HG03108 (cell line): ENCODE measurements at regions not wholly inside any gene's neighbourhood (a gene's known extent, or its start where the extent isn't known, plus 50 kb on each side); places are given as distances from the start of the nearest gene placed in this dataset.

ENCODE experiments used
- ATAC-seq: cut with Tn5 transposase; IDR thresholded peaks from one replicate; pipeline ENCODE4 v1.9.1; 2021; ENCODE audit warnings: moderate library complexity; ENCODE audit not compliant: unreplicated experiment

DNA sequence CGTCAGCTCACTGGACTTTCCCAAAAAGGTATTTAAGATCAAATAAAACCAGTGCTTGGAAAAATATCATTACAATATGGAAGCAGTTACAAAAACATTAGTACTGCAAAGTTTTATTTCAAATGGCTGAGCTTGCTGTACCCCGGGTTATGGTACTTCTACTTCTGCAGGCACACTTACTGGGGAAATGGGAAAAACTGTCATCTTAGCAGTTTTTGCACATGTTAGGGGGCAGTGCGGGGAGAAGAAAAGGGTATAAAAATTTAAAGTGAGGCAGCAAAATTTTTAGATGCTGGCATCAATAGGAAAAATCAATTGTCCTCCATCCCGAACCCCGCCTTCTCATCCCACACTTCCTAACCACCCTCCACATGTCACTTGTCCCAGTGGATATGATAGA lies 133.4 kb downstream of the ATG4C start:
- no peak for ATAC-seq

DNA sequence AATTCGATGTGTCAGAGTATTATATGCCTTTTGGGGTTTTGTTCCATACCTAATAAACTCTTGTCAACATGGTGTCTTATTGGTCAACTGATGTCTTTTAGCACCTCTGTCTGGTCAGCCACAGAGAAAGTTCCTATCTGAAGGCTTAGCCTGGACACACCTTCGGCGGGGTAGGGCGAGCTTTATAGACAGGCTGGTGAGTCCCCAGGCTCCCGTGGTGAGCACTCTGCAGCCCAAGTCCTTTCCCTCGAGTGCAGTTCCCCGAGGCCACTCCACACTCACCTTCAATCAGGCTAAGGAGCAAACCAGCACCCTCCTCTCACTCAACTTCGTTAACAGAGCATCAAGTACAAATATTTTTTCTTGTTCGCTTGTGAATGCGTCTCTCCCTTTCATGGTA lies 133.9 kb downstream of the ATG4C start:
- ATAC-seq: no peak

DNA sequence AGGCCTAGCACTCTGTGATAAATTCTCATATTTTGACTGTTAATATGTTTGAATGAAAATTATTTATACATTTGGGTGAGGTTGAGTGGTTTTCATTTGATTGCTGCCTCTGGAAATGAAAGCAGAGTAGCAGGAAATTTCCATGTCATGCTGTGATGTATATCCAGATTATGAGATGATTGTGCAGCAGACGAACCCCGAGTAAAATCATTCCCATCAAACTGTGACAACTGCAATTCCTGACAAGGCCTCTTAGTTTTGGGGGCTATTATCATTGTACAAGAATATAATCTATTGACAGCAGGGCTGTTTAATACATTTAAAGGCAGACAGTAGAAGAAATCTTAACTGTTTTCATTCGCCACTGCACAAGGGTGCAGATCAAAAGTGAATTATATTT lies 134.8 kb downstream of the ATG4C start:
- ATAC-seq: no peak

DNA sequence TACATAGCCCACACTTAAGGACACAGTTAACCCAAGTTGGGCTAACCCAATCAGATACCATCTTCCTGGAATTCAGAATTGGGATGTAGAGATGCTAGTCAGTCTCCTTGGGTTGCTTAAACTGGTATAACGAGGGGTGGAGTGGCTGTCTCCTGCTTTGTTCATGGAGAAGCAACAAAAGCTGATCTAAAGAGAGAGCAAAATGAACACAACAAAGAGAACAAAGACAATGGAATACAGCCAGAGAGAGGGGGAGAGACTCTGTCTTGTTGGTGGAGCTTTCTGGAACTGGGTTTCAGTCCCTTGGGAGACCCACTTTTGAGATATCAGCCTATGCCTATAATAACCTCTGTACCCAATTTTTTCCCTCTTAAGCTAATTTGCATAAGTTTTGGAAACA lies 138.1 kb downstream of the ATG4C start:
- no peak for ATAC-seq

DNA sequence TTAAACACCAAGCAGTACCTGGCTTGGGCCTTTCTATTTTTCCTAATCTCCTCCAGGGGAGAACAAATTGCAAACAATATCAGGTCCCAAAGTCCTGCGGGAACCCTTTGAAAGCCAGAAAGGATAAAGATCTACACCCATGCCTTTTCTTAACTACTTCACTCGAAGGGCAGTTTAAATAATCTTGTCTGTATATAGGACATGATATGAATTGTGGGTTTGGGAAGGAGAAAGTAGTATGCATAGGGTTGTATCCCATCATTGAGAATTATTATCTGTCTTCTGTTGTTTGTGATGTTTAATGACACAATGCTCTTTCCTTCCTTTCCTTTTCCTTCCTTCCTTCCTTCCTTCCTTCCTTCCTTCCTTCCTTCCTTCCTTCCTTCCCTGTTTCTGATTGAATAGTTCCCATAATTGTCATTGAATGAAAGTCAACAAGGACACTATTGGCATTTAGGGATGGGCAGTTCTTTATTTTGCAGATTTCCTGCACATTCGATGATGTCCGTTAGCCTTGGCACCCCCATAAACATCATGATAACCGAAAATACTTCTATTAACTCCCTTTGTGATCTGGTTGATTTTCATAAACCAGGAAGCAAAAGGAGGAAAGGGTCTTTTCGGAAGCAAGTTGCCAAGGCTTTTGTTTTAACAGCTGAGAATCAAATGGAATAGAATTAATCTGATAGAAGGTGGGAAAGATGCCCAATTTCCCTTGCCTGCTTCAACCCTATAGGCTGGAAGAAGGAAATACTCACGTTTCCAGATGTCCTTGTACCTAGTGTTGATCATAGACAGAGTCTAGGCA lies 141.3 kb downstream of the ATG4C start:
- ATAC-seq: no peak

DNA sequence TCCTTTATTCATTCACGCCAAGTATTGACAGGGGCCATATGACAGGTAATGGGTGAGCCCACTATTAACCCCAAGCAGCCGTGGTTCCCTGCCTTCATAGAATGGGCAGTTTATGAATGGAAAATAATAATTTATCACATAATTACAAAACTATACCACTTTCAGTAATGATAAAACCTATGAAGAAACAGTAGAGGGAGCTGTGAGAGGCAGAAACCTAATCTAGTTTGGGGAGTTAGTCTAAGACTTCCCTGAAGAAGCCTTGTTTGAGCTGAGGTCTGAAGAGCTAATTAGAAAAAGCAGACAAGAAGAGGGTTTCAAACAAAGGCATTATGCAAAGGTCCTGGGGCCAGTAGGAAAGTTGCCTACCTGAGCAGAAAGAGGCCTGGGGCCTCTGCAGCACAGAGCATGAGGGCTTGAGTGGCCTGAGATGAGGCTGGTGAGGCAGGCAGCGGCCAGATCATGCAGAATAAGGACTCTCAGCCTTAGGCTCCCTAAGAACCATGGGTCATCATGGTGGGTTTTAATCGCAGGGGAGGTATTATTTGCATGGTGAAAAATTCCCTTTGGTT lies 142.8 kb downstream of the ATG4C start:
- ATAC-seq: no peak

DNA sequence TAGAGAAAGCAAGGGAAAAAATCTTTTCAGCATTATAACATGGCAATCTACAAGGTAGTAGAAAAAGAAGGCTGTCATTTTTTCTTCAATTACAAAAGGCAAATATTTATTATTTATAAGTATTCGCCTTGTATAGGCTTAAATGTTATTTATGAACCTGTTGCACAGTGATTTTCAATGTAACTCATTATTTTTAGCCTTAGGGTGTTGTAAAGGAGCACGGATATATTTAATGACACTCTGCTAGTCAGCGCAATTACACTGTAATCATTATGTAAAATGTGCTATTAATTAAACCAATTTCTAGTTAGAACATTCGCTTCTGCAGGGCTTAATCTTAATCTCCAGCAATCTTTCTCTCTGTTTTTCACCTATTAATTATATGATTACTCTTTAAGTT lies 145.0 kb downstream of the ATG4C start:
- no peak for ATAC-seq

DNA sequence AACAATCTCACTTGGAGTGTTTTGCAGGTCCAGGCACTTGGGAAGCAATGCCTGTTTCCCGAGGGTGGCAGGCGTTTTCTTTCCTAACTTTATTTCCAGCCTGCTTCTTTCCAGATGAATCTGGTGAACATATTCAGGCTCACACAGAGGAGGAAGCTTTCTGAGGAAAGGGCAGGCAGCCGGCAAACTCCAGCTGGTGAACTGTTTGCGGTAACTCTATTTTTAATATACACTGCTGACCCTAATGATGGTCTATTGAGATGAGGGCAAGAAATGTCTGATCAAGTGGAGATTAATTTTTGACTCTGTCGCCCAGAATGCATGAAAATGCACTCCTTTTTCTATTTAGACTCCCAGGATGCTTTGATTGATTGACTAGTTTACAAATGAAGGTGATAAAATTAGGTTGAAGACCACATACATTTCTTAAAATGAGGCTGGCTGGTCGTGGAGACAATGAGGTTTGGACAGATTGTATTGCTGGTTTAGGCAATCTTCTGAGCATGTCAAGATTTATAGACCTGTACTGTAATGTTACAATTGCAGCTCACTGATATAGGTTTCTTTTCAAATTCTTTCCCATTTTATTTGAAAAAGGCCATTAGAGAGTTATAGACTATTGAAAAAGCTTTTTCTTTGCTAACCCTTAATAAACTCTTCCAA lies 153.8 kb downstream of the ATG4C start:
- ATAC-seq: no peak

DNA sequence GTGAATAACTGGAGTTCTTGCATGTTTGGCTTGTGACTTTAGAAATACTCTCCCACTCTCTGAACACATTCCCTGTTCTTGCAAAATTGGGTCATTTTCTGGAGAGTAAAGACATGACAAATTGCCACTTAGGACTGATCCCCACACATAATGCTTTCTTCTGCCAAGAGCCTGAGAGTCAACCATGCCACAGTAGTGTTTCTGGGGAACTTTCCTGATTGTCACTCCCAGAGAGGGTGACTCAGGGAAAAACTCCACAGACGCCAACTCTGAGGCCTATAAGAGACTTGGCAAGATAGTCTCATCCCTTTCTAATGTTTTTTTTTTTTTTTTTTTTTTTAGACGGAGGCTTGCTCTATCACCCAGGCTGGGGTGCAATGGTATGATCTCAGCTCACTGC lies 157.8 kb downstream of the ATG4C start:
- no peak for ATAC-seq

DNA sequence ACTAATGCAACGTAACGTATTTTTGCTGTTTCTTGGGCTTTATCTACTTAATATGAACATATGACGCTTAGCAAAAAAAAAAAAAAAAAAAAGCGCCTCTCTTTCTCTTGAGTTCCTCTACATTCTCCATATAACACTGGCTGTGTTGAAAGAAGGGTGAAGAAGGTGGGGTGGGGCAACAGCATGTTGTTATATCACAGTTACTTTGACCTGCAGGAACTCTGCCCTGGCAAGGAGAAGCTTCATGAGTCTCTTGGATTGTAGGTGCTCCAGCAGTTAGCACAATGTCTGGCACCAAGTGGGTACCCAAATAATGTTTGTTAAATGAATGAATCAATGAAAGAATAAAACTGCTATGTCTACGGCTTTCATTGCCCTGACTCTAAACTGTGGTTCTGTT lies 162.6 kb downstream of the ATG4C start:
- ATAC-seq: no peak

DNA sequence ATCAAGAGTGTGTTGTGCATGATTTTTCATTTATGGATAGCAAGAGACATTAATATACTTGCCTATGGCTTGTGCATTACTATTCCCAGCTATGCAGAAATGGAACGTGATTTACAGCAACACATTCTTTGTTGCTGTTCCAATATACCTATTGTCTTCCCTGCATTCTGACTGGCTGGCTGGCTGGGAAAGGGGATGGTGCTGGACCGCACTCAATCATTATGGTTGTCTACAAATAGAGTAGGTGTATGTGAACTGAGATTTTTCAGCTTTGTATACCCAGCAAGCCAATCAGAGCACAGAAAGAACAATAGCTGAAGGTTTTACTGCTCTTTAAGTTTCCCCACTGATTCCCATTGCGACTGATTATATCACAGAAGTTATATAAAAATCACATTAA lies 167.5 kb downstream of the ATG4C start:
- ATAC-seq: no peak

DNA sequence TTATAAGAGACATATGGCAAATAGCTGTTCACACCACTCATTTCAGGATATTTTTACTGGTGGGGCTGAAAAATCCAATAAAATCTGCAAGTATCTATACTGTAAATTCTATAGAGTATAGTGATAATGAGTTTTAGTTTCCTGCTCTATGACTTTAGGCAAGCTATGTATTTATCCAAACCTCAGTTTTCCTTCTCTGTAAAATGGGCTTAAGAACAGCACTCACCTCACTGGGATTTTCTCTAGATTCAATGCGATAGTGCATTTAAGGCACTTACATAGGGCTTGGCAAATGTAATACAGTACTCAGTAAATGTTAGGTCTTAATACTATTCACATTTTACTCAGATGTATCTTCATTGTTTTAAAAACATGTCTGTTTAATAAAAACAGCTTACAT lies 168.7 kb downstream of the ATG4C start:
- no peak for ATAC-seq

DNA sequence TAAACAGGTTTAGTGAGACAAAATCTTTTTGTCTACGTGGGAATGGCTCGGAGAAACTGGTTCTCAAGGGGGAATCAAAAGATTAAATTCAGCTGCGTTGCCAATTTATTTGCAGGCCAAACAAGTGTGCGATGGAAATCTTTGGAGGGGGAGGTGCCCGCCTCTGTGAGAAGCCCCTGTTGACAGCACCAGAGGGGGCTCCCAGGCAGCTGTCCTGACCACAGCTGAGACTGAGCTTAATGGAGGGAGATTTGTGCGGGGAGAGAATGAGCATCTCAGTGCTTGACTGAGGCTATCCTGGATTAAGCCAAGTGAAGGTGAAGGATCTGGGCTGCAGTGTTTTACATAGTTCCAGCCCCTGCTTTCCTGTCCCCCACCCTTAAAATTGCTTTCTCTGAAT lies 169.7 kb downstream of the ATG4C start:
- ATAC-seq: no peak

DNA sequence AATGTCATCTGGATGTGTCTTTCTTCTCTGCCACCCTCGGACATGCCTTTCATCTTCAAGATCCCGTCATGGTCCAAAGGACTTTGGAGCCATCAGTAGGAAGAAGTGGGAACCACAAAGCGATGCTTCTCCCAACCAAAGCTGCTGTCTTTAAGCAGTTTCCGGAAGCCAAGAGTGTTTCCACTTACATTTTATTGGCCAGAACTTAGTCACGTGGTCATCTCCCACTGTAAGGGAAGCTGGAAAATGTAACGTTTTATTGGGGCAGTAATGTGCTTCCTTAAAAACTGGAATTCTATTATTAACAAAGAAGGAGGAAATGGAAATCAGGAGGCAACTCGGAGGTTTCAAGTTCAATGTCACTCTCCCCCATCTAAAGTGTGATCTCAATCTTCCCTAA lies 170.8 kb downstream of the ATG4C start:
- no peak for ATAC-seq

DNA sequence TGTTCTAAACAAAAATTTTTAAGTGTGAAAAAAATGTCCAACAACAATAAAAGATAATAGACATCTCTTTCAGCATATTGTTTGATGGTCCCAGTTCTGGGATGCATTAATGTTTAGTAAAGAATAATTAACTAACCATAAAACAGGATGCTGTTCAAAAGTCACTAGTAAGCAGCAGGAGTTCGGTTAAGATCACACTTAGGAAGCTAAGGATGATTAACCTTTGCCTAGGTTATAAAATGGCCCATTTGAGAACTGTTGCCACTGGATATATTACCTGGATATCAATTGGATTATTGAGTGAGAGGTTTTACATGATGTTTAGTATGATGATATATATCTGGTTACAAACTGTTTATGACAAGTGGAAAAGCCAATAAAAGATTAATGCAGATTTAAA lies 171.7 kb downstream of the ATG4C start:
- no peak for ATAC-seq

DNA sequence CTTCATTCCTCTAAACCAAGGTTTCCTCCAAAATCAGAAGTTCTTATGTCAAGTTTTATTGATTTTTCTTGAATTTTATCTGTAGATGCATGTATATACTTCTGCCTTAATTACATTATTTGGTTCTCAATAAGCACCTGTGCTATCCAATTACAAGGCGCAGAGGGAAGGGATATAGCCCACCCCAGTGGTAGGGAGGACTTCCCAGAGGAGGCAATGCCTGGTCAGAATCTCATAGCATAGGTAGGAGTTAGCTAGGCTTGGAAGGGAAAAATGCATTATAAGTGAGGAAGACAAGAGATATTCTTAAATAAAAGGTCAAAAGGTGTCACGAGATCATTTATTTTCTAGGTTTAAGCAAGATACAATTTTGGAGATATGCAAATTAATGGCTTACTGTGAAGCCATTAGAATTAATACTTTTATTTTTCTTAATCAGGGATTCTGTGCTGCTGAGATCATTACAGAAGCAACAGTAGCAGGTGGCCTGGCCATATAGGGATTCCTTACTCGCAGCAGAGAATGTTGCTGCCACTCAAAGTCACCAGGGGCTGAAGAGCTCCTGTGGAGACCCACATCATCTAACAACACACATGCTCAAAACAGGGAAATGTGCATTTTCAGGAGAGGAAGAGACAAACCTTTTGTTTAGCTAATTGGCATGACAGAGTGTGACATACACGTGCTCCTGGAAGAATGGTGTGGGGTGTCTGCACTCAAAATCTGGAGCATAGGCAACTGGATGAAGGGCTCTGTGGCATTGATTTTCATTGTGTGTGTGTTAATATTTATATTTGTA lies 178.3 kb downstream of the ATG4C start:
- ATAC-seq: no peak

DNA sequence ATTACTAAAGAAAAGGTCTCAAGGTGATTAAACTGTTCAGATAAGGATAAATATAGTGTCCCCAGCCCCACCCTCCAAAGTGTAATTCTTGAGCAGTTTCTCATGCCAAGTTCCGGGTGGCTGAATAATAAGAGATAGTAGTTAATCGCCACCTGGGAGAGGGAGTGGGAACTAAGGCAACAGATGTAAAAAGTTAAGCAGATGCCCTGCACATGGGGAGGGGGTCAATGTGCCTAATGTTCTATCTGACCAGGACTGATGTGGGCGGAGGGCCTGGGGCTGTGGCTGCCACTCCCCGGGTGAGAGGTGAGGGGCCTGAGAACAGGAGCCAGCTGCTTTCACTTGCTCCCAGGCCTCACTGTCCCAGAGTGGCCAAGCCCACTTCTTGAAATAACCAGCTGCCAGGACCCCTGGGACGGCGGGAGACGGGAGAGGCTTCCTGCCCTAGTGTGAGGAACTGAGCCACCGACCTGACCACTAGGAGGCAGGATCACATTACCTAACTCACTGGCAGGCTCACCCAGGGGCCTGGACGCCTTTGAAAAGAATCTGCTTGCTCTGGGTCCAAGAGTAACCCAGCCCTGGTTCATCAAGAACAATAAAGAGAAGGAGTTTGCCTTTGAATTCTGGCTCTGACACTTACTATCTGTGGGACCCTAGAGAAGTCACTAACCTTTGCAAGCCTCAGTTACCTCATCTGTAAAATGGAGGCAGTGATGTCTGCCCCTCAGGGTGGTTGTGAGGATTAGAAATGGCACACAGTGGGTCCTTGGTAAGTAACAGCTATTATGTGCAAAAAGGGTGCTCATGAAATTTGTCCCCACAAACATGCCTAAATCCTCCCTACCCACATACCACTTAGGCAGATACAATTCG lies 179.2 kb downstream of the ATG4C start:
- no peak for ATAC-seq

DNA sequence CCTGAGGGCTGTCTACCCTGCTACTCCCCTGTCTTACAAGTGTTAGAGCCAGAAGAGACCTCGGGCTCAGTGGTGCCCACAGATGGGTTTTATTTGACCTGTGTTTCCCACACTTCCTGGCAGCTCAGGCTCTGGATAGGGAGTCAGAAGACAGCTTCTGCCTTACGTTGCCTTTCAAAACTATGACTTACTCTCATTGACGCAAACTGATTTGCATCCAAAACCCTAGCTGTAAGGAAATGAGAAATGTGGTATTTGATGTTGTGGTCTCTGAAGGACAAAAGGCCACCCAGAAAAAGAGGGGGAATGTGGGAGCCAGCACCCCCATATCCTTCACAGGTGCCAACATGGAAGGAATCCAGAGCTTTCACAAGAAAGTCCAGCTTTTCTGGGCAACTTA lies 180.2 kb downstream of the ATG4C start:
- ATAC-seq: no peak

DNA sequence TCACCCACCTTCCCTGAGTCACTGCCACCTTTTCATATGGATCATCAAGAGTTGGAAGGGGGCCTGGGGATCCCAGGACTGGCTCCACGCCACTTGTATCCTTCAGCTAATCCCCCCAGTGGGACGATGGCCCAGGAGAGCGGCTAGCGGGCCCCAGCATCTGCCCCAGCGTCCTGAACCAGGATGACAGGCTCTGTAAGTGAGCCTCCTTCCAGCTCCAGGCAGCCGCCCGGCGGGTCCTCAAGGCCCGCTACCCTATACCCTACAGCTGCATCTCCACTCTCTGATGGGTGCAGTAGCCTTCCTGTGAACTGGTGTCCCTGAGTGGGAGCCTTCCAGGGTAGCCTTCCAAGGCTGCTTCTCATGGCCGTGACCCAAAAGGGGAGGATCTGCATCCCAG lies 183.1 kb downstream of the ATG4C start:
- ATAC-seq: no peak

DNA sequence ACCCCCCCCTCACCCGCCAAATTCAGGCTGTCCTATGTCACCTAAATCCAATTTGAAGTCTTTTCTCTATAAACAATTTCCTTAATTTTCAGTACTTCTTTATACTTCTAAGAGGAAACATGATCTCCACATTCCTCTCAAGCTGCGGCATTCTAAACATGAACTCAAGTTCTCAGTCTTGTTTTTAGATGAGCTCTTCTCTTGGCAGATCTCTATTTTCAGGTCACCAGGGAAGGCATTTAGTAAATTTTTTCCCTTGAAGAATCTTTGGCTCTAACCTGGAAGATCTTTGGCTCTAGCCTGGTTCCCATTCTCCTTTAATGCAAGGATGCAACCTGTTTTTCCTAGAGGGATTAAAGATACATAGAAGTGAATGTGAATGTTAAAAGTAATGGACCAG lies 193.4 kb downstream of the ATG4C start:
- ATAC-seq: no peak

DNA sequence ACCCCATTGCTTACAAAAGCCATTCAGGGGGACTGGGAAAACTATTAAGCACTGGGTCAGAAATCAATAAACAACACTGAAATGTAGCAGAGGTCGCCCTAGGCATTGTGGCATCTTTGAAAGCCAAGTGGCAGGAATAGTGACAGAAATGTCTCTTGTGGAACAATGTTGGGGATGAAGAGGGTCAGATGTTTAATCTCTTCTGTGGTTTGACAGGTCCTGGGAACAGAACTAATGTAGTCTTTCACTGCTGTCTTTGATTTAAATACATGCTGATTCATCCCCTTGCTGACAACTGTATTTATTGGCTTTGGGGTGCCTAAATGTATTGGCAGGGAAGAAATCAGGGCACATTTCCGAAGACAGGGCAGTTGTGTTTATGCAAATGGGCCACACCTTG lies 194.8 kb downstream of the ATG4C start:
- no peak for ATAC-seq
